A673 (cell line): ENCODE measurements at regions not wholly inside any gene's neighbourhood (a gene's known extent, or its start where the extent isn't known, plus 50 kb on each side); places are given as distances from the start of the nearest gene placed in this dataset.

Source experiments
- CTCF ChIP-seq: fragments of 300-800, 200-600 bp; sonication (generic); conservative IDR thresholded peaks from 2 replicates; pipeline ENCODE4 v1.5.1; 2017; ENCODE audit warnings: low read depth, mild to moderate bottlenecking, antibody characterized with exemption, low read length, moderate library complexity, mixed read lengths
- EZH2 ChIP-seq: fragments of 200-600 bp; sonication (generic); IDR thresholded peaks from 2 replicates; pipeline ENCODE4 v1.6.1; 2017; ENCODE audit warnings: borderline replicate concordance, low read depth, mild to moderate bottlenecking, mixed read lengths, antibody characterized with exemption, low read length; ENCODE audit not compliant: poor library complexity, severe bottlenecking

GRCh38 chr10:15426558-15426957, 55.5 kb upstream of the FAM171A1 start:
- TF ChIP-seq CTCF (no peak), EZH2 (no peak)
